ENCODE measurements at regions not wholly inside any gene's neighbourhood (a gene's known extent, or its start where the extent isn't known, plus 50 kb on each side); places are given as distances from the start of the nearest gene placed in this dataset.

DNA sequence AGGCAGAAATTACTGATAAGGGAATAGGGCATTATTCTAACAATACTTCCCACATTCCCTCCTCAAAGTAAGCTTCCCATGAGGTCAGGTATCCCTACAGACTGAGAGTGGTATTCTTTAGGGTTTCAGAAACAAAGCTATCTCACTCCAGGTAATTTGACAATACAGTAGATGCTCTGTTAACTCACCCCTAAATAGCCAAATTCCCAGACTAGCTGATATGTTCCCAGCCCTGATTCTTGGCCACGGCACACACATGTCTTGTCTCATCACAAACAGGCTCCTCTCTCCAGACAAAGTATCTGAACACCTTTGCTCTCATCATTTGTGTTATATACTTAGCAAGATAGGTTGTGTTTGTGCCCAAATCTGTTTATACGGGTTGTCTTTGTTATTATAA is 139.9 kb downstream of the ZNF608 start:
- TF ChIP-seq CTCF (IDR thresholded peaks at IDR 0.05; ENCODE audit: low read depth, low read length, missing input control) (no peak), EGR1 (IDR thresholded peaks at IDR 0.05; ENCODE audit: low read depth in 2 of 2) (no peak), YY1 (IDR thresholded peaks at IDR 0.05) (no peak), HNF4G (IDR thresholded peaks at IDR 0.05) (no peak), RXRA (IDR thresholded peaks at IDR 0.05) (no peak)
- TF ChIP-seq, protein P1, sequence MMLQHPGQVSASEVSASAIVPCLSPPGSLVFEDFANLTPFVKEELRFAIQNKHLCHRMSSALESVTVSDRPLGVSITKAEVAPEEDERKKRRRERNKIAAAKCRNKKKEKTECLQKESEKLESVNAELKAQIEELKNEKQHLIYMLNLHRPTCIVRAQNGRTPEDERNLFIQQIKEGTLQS (IDR thresholded peaks at IDR 0.05): no peak
